GM12878 (cell line): ENCODE measurements at regions not wholly inside any gene's neighbourhood (a gene's known extent, or its start where the extent isn't known, plus 50 kb on each side); places are given as distances from the start of the nearest gene placed in this dataset.

Source experiments
- ATAC-seq: fragments of 200-7000 bp; cut with Tn5 transposase; 3 replicates; pipeline ENCODE4 v1.9.1; 2020; ENCODE audit warnings: mild to moderate bottlenecking, moderate library complexity
- BruUV-seq: library from RNA; stranded (reverse); fragments of 400-500 nt; replicated peaks from 2 replicates; lab custom pipeline; 2021; lab: Mats Ljungman, UMichigan
- CTCF ChIA-PET: fragments of 300-600 bp; sonication (Branson Sonifier 250); formaldehyde crosslinking; extraction: SDS; loops from one replicate; lab custom pipeline; 2021; ENCODE audit warnings: inconsistent platforms; lab: Yijun Ruan, JAX
- POLR2A ChIA-PET: fragments of 350-600 bp; formaldehyde crosslinking; extraction: SDS; loops from one replicate; lab custom pipeline; 2021; ENCODE audit warnings: inconsistent platforms; lab: Charles Lee
- RAD21 ChIA-PET: fragments of 300-600 bp; sonication (Branson Sonifier 250); formaldehyde crosslinking; loops from one replicate; lab custom pipeline; 2023; ENCODE audit warnings: antibody characterized with exemption; ENCODE audit not compliant: unreplicated experiment; lab: Charles Lee
- SMC1A ChIA-PET: fragments of 300-600 bp; sonication (Branson Sonifier 250); formaldehyde crosslinking; loops from one replicate; lab custom pipeline; 2023; ENCODE audit not compliant: unreplicated experiment, uncharacterized antibody; lab: Charles Lee
- DNase-seq: peaks from one replicate; pipeline ENCODE4 v3.0.0-alpha.2; 2011; ENCODE audit warnings: low read depth, low spot score
- FAIRE-seq: peaks from 3 replicates; lab custom pipeline; 2011; peaks lifted over from hg19 to GRCh38; lab: Jason Lieb, UNC
- H2AFZ ChIP-seq: 2 replicates; pipeline ENCODE4 v1.6.0; 2011; ENCODE audit warnings: low read depth, low read length, control low read depth; ENCODE audit not compliant: control insufficient read depth
- H3K27ac ChIP-seq: 2 replicates; pipeline ENCODE4 v1.5.1; 2011; ENCODE audit warnings: control low read depth; ENCODE audit not compliant: control insufficient read depth, insufficient read depth
- H3K27me3 ChIP-seq, 2 experiments: replicated peaks in 1 of 2; 2 replicates each; pipeline versions ENCODE4 v1.6.0 to v1.6.1; 2011; ENCODE audit warnings: low read length in 1 of 2; ENCODE audit not compliant: control insufficient read depth in 2 of 2, insufficient read depth in 2 of 2
- H3K36me3 ChIP-seq, 2 experiments: 2 replicates each; pipeline ENCODE4 v1.5.1; 2011; ENCODE audit warnings: low read length in 1 of 2; ENCODE audit not compliant: control insufficient read depth in 2 of 2, insufficient read depth in 2 of 2
- H3K4me1 ChIP-seq: 2 replicates; pipeline ENCODE4 v1.6.1; 2011; ENCODE audit warnings: mild to moderate bottlenecking, low read length, moderate library complexity, mixed read lengths; ENCODE audit not compliant: control insufficient read depth, insufficient read depth
- H3K4me2 ChIP-seq: 2 replicates; pipeline ENCODE4 v1.6.0; 2011; ENCODE audit warnings: control low read depth; ENCODE audit not compliant: control insufficient read depth, insufficient read depth
- H3K4me3 ChIP-seq: fragments of 200-600 bp; sonication (generic); 2 replicates; pipeline ENCODE4 v1.5.1; 2016
- H3K79me2 ChIP-seq: 2 replicates; pipeline ENCODE4 v1.6.0; 2011; ENCODE audit warnings: low read length; ENCODE audit not compliant: control insufficient read depth, insufficient read depth
- H3K9ac ChIP-seq: 2 replicates; pipeline ENCODE4 v1.8.0; 2011; ENCODE audit warnings: low read length, control low read depth, mixed read lengths; ENCODE audit not compliant: control insufficient read depth, insufficient read depth
- H3K9me3 ChIP-seq: replicated peaks from 3 replicates; pipeline ENCODE4 v1.5.1; 2011; ENCODE audit warnings: mild to moderate bottlenecking, low read length; ENCODE audit not compliant: control insufficient read depth, insufficient read depth
- H4K20me1 ChIP-seq: 2 replicates; pipeline ENCODE4 v1.6.0; 2011; ENCODE audit not compliant: control insufficient read depth, insufficient read depth
- ASH2L ChIP-seq: fragments of 300-600, 200-600 bp; sonication (generic); IDR thresholded peaks from 2 replicates; pipeline ENCODE4 v1.6.1; 2017; ENCODE audit warnings: low read depth, mild to moderate bottlenecking, borderline replicate concordance
- CBFB ChIP-seq: IDR thresholded peaks from 2 replicates; pipeline ENCODE4 v1.6.1; 2016; ENCODE audit warnings: antibody characterized with exemption, low read depth
- CBX5 ChIP-seq: sonication (generic); IDR thresholded peaks from 2 replicates; pipeline ENCODE4 v1.6.1; 2016; ENCODE audit warnings: low read depth, moderate library complexity, mild to moderate bottlenecking, inconsistent platforms
- CHD4 ChIP-seq: fragments of 200-600 bp; sonication (generic); IDR thresholded peaks from 2 replicates; pipeline ENCODE4 v1.6.1; 2016; ENCODE audit warnings: mild to moderate bottlenecking
- CREM ChIP-seq: IDR thresholded peaks from 2 replicates; pipeline ENCODE4 v1.6.1; 2014; ENCODE audit warnings: antibody characterized with exemption, low read depth
- DPF2 ChIP-seq: fragments of 450-650 bp; IDR thresholded peaks from 2 replicates; pipeline ENCODE4 v1.6.1; 2017; ENCODE audit warnings: mild to moderate bottlenecking
- FOS ChIP-seq: IDR thresholded peaks from 3 replicates; pipeline ENCODE4 v1.6.1; 2011; ENCODE audit warnings: borderline replicate concordance; ENCODE audit not compliant: insufficient read length; ENCODE audit errors: extremely low read depth
- LARP7 ChIP-seq: fragments of 450-650 bp; IDR thresholded peaks from 2 replicates; pipeline ENCODE4 v1.6.1; 2017; ENCODE audit warnings: mild to moderate bottlenecking
- NFYA ChIP-seq: IDR thresholded peaks from 2 replicates; pipeline ENCODE4 v1.6.1; 2011; ENCODE audit warnings: low read depth, mild to moderate bottlenecking, low read length, improper control_type of control experiment, borderline replicate concordance
- NFYB ChIP-seq: IDR thresholded peaks from 2 replicates; pipeline ENCODE4 v1.6.1; 2011; ENCODE audit warnings: low read depth, mild to moderate bottlenecking, low read length, improper control_type of control experiment, moderate library complexity; ENCODE audit not compliant: insufficient read depth
- NR2C1 ChIP-seq: fragments of 450-650 bp; IDR thresholded peaks from 2 replicates; pipeline ENCODE4 v1.6.1; 2017; ENCODE audit warnings: antibody characterized with exemption, mild to moderate bottlenecking, moderate library complexity
- PAX5 ChIP-seq: IDR thresholded peaks from 2 replicates; pipeline ENCODE4 v1.6.1; 2011; ENCODE audit warnings: low read depth, low read length, borderline replicate concordance
- RELA ChIP-seq: fragments of 450-650 bp; IDR thresholded peaks from 2 replicates; pipeline ENCODE4 v1.8.0; 2014; ENCODE audit warnings: borderline replicate concordance; ENCODE audit not compliant: partially characterized antibody
- RELB ChIP-seq: fragments of 450-650 bp; IDR thresholded peaks from 2 replicates; pipeline ENCODE4 v1.6.1; 2017; ENCODE audit warnings: low read depth, mild to moderate bottlenecking, moderate library complexity
- SREBF2 ChIP-seq: IDR thresholded peaks from 2 replicates; pipeline ENCODE4 v1.6.1; 2012; ENCODE audit warnings: mild to moderate bottlenecking, low read length
- TCF12 ChIP-seq: IDR thresholded peaks from 2 replicates; pipeline ENCODE4 v1.6.1; 2011; ENCODE audit warnings: low read depth, mild to moderate bottlenecking, low read length
- WGBS: methylation state at CpG from one replicate; pipeline ENCODE4 v1.1.6; 2016; ENCODE audit warnings: low lambda C conversion rate; ENCODE audit not compliant: insufficient replicate concordance, insufficient coverage; ENCODE audit errors: missing lambda C conversion rate; 5-methylcytosine and 5-hydroxymethylcytosine counted together
- in situ Hi-C: fragments of 300-500 bp; cut with MboI; formaldehyde crosslinking; loops from 9 replicates; pipeline ENCODE4 v1.14.3; 2018; ENCODE audit warnings: mixed read lengths
- intact Hi-C: fragments of 100-400 bp; cut with micrococcal nuclease; formaldehyde crosslinking; loops from one replicate; pipeline ENCODE4 v1.14.2; 2022; ENCODE audit not compliant: unreplicated experiment
- TF ChIP-seq, protein P1 (sequence below): fragments of 450-650 bp; IDR thresholded peaks from 2 replicates; pipeline ENCODE4 v1.6.1; 2018; ENCODE audit warnings: mild to moderate bottlenecking, low read depth, moderate library complexity; ENCODE audit not compliant: partially characterized antibody
- TF ChIP-seq, protein P2 (sequence below): fragments of 450-650 bp; IDR thresholded peaks from 2 replicates; pipeline ENCODE4 v1.6.1; 2017; ENCODE audit warnings: mild to moderate bottlenecking, moderate library complexity

DNA sequence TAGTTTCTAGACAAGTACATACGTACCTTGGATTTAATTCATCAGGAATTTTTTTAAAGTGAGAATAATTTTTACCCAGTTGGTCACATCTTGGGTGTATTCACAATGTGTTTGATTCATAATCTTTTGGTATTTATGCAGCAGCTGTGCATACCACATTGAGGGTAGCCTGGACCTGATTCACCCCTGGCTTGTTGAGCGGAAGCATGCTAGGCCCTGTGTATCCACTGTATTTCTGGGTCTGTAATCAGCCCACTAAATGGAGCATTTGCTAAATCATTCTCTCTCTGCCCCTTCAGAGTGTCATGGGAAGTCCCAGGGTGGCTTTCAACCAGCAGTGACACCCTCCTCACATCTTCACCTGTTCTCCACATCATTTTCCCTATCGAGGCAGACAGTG is 203.8 kb upstream of the RGS6 start:
- no TSS peak for BruUV-seq
- H3K36me3 ChIP-seq, result peaks cover 28 to 43% of the 10 kb centered on the region in 2 experiments
- H3K27ac ChIP-seq, result no peak overlapping the region
- TF ChIP-seq RELB (no peak), DPF2 (no peak), FOS (no peak), CHD4 (no peak), RELA (no peak), NFYB (no peak), ASH2L (no peak), NR2C1 (no peak), CREM (no peak), PAX5 (no peak), CBX5 (no peak), CBFB (no peak), SREBF2 (no peak), TCF12 (no peak), NFYA (no peak), LARP7 (no peak)
- TF ChIP-seq, protein P1, sequence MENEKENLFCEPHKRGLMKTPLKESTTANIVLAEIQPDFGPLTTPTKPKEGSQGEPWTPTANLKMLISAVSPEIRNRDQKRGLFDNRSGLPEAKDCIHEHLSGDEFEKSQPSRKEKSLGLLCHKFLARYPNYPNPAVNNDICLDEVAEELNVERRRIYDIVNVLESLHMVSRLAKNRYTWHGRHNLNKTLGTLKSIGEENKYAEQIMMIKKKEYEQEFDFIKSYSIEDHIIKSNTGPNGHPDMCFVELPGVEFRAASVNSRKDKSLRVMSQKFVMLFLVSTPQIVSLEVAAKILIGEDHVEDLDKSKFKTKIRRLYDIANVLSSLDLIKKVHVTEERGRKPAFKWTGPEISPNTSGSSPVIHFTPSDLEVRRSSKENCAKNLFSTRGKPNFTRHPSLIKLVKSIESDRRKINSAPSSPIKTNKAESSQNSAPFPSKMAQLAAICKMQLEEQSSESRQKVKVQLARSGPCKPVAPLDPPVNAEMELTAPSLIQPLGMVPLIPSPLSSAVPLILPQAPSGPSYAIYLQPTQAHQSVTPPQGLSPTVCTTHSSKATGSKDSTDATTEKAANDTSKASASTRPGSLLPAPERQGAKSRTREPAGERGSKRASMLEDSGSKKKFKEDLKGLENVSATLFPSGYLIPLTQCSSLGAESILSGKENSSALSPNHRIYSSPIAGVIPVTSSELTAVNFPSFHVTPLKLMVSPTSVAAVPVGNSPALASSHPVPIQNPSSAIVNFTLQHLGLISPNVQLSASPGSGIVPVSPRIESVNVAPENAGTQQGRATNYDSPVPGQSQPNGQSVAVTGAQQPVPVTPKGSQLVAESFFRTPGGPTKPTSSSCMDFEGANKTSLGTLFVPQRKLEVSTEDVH, result no peak
- TF ChIP-seq, protein P2, sequence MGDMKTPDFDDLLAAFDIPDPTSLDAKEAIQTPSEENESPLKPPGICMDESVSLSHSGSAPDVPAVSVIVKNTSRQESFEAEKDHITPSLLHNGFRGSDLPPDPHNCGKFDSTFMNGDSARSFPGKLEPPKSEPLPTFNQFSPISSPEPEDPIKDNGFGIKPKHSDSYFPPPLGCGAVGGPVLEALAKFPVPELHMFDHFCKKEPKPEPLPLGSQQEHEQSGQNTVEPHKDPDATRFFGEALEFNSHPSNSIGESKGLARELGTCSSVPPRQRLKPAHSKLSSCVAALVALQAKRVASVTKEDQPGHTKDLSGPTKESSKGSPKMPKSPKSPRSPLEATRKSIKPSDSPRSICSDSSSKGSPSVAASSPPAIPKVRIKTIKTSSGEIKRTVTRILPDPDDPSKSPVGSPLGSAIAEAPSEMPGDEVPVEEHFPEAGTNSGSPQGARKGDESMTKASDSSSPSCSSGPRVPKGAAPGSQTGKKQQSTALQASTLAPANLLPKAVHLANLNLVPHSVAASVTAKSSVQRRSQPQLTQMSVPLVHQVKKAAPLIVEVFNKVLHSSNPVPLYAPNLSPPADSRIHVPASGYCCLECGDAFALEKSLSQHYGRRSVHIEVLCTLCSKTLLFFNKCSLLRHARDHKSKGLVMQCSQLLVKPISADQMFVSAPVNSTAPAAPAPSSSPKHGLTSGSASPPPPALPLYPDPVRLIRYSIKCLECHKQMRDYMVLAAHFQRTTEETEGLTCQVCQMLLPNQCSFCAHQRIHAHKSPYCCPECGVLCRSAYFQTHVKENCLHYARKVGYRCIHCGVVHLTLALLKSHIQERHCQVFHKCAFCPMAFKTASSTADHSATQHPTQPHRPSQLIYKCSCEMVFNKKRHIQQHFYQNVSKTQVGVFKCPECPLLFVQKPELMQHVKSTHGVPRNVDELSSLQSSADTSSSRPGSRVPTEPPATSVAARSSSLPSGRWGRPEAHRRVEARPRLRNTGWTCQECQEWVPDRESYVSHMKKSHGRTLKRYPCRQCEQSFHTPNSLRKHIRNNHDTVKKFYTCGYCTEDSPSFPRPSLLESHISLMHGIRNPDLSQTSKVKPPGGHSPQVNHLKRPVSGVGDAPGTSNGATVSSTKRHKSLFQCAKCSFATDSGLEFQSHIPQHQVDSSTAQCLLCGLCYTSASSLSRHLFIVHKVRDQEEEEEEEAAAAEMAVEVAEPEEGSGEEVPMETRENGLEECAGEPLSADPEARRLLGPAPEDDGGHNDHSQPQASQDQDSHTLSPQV, result no peak
- no peak overlapping the region for H2AFZ ChIP-seq
- 94% methylated on average over 3 of the region's 3 CpGs for WGBS
- ChIA-PET POLR2A (no interaction called here), CTCF (interaction anchor here (1.4 kb wide), 1 partner anchor 127 kb away, joined by 3 read pairs; no protein-coding TSS in a partner anchor), RAD21 (no interaction called here), SMC1A (interaction anchor here (1.2 to 1.3 kb wide), 2 partner anchors 67 to 590 kb away, joined by 3 read pairs; no protein-coding TSS in a partner anchor)
- H3K9me3 ChIP-seq, result no peaks in the 10 kb centered on the region
- no peaks in the 10 kb centered on the region for H3K27me3 ChIP-seq
- no peak overlapping the region for H3K9ac ChIP-seq
- in situ Hi-C loops (no loop called here), intact Hi-C loops (loop anchor here (10.0 kb wide), 1 partner anchor 126 kb away; no protein-coding TSS in a partner anchor)
- no peak overlapping the region for H3K4me2 ChIP-seq
- DNase-seq, result no peak
- no peak for ATAC-seq
- H4K20me1 ChIP-seq, result no peaks in the 10 kb centered on the region
- no peaks in the 10 kb centered on the region for H3K79me2 ChIP-seq
- H3K4me1 ChIP-seq, result no peaks in the 10 kb centered on the region
- H3K4me3 ChIP-seq, result no peak overlapping the region
- FAIRE-seq, result no peak
